ENCODE measurements at regions not wholly inside any gene's neighbourhood (a gene's known extent, or its start where the extent isn't known, plus 50 kb on each side); places are given as distances from the start of the nearest gene placed in this dataset.
"Not testable (repeated sequence)": the region's sequence is repeated elsewhere in the genome, so short reads cannot be mapped to it uniquely, and the experiment has no call there.

DNA sequence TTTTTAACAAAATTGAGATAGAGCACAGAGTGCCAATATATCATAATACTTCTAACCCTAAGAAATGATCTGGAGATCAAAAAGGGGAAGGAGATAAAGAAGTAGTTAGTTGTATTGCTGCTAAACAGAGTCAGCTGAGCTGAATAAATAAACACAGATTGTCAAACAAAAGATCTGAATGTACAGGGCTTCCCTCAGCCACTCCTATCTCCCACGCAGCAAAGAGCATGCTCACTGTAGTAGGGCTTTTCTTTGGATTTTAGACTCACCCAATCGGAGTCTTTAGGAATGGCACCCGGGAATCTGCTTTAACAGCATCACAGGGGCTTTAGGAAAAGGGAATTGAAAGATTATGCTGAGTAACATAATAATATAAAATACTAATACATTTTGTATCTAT, 222.2 kb upstream of the STXBP5 start:
- TF ChIP-seq, protein P1, sequence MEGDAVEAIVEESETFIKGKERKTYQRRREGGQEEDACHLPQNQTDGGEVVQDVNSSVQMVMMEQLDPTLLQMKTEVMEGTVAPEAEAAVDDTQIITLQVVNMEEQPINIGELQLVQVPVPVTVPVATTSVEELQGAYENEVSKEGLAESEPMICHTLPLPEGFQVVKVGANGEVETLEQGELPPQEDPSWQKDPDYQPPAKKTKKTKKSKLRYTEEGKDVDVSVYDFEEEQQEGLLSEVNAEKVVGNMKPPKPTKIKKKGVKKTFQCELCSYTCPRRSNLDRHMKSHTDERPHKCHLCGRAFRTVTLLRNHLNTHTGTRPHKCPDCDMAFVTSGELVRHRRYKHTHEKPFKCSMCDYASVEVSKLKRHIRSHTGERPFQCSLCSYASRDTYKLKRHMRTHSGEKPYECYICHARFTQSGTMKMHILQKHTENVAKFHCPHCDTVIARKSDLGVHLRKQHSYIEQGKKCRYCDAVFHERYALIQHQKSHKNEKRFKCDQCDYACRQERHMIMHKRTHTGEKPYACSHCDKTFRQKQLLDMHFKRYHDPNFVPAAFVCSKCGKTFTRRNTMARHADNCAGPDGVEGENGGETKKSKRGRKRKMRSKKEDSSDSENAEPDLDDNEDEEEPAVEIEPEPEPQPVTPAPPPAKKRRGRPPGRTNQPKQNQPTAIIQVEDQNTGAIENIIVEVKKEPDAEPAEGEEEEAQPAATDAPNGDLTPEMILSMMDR (IDR thresholded peaks at IDR 0.05; ENCODE audit: insufficient read depth, low read length) = no peak

DNA sequence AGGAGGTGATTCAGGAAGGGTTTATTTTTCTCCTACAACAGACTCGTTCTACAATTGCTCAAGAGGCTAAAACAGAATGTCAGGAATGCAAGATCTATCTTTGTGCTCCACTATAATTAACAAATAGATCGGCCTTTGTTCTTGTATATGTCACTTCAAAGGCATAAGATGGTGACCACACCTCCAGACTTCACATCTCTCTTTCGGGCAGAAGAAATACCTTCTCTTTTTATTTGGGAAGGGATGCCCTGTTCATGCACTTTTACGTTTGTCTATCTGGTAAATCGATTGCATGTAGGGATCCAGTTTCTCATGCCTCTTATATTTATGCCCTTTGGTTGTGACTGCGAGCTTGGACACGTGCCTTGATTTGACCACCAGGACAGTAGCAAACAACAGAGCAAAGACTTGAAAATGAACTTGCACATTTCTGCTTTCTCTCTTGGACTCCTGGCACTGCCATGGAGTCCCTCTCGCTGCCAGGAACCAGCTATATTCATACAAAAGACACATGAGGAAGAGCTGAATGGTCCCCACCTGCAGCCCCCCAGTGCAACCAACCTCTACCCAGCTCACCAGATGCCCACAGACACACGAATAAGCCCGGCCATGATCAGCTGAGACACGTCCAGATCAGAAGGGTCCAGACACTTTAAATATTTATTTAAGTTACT, 219.8 kb upstream of the STXBP5 start:
- TF ChIP-seq, protein P1 (IDR thresholded peaks at IDR 0.05; ENCODE audit: insufficient read depth, low read length) = no peak
- no peak overlapping the region for H3K4me3 ChIP-seq (ENCODE audit: low read depth, low read length)
- peak; percentile 15 for DNase-seq (ENCODE audit: low read depth)

More for the DNA sequence above, 222.2 kb upstream of the STXBP5 start:
- no peak for DNase-seq (ENCODE audit: low read depth)
- no peak overlapping the region for H3K4me3 ChIP-seq (ENCODE audit: low read depth, low read length)

DNA sequence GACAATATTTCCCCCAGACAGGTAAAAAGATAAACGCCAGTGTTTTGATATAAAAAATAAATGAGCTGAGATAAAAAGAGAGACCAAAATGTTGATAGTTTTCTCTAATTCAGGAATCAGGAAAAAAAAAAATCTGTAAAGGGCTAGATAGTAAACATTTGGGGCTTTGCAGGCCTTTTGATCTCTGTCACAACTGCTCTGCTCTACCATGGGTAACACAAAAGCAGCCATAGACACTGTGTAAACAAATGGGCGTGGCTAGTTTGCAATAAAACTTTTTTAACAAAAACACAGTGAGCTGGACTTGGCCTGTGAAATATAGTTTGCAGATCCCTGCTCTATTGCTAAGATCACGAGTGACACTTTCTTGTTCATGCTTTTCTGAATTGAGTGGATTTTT, 219.1 kb upstream of the STXBP5 start:
- H3K4me3 ChIP-seq (ENCODE audit: low read depth, low read length) = no peak overlapping the region
- no peak for DNase-seq (ENCODE audit: low read depth)
- TF ChIP-seq, protein P1 (IDR thresholded peaks at IDR 0.05; ENCODE audit: insufficient read depth, low read length) = no peak

DNA sequence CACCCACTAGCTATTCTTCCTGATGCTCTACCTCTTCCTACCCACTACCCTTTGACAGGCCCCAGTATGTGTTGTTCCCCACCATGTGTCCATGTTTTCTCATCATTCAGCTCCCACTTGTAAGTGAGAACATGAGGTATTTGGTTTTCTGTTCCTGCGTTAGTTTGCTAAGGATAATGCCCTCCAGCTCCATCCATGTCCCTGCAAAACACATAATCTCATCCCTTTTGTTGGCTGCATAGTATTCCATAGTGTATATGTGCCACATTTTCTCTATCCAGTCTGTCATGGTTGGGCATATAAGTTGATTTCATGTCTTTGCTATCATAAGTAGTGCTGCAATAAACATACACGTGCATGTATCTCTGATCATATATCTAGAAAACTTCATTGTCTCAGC, 218.3 kb upstream of the STXBP5 start:
- DNase-seq (ENCODE audit: low read depth) = no peak
- TF ChIP-seq, protein P1 (IDR thresholded peaks at IDR 0.05; ENCODE audit: insufficient read depth, low read length) = no peak
- no peak overlapping the region for H3K4me3 ChIP-seq (ENCODE audit: low read depth, low read length)

GRCh38 chr6:146987938-146988337, 216.3 kb upstream of the STXBP5 start:
- DNase-seq (ENCODE audit: low read depth); H3K4me3 ChIP-seq (ENCODE audit: low read depth, low read length): not testable (repeated sequence)

GRCh38 chr6:146989860-146990259, 214.4 kb upstream of the STXBP5 start:
- DNase-seq (ENCODE audit: low read depth) = no peak
- H3K4me3 ChIP-seq (ENCODE audit: low read depth, low read length) = no peak overlapping the region
- TF ChIP-seq, protein P1 (IDR thresholded peaks at IDR 0.05; ENCODE audit: insufficient read depth, low read length) = no peak

DNA sequence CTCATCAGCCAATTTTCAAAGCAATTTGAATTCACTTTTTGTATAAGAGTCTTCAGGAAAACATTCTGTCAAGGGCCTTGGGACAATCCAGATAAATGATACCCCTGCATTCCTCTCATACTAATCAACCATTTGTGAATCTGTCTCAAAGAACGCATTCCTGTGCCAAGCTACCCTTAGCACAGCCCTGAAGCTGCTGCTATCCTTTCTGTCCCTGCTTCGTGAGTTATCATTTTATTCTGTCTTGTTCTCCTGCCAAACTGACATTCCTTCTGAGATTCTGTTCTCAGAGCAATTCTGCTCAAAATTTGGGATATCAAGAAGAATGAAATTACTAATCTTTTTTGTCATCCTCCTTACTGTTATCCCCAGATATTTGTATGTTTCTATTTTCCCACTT, 213.9 kb upstream of the STXBP5 start:
- DNase-seq (ENCODE audit: low read depth) = peak; percentile 85
- TF ChIP-seq, protein P1 (IDR thresholded peaks at IDR 0.05; ENCODE audit: insufficient read depth, low read length) = no peak
- H3K4me3 ChIP-seq (ENCODE audit: low read depth, low read length) = no peak overlapping the region
